ENCODE measurements at regions not wholly inside any gene's neighbourhood (a gene's known extent, or its start where the extent isn't known, plus 50 kb on each side); places are given as distances from the start of the nearest gene placed in this dataset.

- ChIA-PET POLR2A (no interaction called here), CTCF (no interaction called here)
- no peak overlapping the region for H3K4me3 ChIP-seq (ENCODE audit: low read depth, low read length)
- TF ChIP-seq, protein P1, sequence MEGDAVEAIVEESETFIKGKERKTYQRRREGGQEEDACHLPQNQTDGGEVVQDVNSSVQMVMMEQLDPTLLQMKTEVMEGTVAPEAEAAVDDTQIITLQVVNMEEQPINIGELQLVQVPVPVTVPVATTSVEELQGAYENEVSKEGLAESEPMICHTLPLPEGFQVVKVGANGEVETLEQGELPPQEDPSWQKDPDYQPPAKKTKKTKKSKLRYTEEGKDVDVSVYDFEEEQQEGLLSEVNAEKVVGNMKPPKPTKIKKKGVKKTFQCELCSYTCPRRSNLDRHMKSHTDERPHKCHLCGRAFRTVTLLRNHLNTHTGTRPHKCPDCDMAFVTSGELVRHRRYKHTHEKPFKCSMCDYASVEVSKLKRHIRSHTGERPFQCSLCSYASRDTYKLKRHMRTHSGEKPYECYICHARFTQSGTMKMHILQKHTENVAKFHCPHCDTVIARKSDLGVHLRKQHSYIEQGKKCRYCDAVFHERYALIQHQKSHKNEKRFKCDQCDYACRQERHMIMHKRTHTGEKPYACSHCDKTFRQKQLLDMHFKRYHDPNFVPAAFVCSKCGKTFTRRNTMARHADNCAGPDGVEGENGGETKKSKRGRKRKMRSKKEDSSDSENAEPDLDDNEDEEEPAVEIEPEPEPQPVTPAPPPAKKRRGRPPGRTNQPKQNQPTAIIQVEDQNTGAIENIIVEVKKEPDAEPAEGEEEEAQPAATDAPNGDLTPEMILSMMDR (IDR thresholded peaks at IDR 0.05; ENCODE audit: insufficient read depth, low read length, missing control alignments): no peak
- DNase-seq (ENCODE audit: low read depth, low spot score): no peak
Observed at GRCh38 chr13:21822029-21822428, 151.2 kb downstream of the FGF9 start.

DNA sequence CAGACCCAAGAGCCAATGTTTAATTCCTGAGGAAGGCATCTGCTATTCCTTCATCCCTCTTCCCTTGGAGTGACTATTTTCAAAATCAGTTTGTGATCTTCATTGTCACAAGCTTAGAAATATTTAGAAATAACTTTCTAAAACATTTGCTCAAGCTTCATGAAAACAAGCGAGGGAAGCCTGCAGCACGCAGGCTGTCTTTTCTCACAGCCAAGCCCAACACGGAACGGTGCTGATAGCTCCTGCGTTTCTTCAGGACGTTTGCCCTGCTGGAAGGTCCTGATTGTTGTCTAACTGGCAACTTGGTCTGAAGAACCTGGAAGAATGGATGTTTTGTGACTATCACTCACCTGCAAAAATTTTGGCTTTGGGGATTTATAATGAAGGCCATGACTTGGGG lies 152.5 kb downstream of the FGF9 start:
- CTCF ChIA-PET: no interaction called here
- no peak for DNase-seq (ENCODE audit: low read depth, low spot score)
- POLR2A ChIA-PET: no interaction called here
- TF ChIP-seq, protein P1 (IDR thresholded peaks at IDR 0.05; ENCODE audit: insufficient read depth, low read length, missing control alignments): no peak
- H3K4me3 ChIP-seq (ENCODE audit: low read depth, low read length): no peak overlapping the region

- ChIA-PET CTCF (no interaction called here), POLR2A (no interaction called here)
- TF ChIP-seq, protein P1 (IDR thresholded peaks at IDR 0.05; ENCODE audit: insufficient read depth, low read length, missing control alignments): no peak
- H3K4me3 ChIP-seq (ENCODE audit: low read depth, low read length): no peak overlapping the region
- DNase-seq (ENCODE audit: low read depth, low spot score): no peak
Observed at GRCh38 chr13:21823949-21824348, 153.1 kb downstream of the FGF9 start.

- CTCF ChIA-PET: no interaction called here
- no peak for DNase-seq (ENCODE audit: low read depth, low spot score)
- POLR2A ChIA-PET: no interaction called here
- TF ChIP-seq, protein P1 (IDR thresholded peaks at IDR 0.05; ENCODE audit: insufficient read depth, low read length, missing control alignments): no peak
- H3K4me3 ChIP-seq (ENCODE audit: low read depth, low read length): no peak overlapping the region
Observed at GRCh38 chr13:21825186-21825585, 154.3 kb downstream of the FGF9 start.

DNA sequence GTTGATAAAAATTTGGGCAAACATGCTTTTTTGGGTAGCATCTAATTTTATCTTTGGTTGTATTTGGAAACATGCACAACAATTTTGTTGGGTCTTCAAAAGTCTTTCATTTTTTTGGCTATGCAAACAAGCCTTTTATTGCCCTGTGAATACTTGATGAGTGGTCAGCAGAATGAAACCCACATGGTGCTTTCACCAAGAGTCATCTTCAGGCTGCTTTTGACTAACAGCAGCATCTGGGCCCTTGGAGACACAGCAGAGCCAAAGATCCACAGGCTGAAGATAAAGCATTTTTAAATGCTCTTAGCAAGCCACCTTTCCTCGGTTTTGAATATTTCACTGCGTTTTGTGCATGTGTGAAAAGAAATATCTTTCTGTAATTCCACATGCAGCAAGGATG lies 154.9 kb downstream of the FGF9 start:
- CTCF ChIA-PET: no interaction called here

DNA sequence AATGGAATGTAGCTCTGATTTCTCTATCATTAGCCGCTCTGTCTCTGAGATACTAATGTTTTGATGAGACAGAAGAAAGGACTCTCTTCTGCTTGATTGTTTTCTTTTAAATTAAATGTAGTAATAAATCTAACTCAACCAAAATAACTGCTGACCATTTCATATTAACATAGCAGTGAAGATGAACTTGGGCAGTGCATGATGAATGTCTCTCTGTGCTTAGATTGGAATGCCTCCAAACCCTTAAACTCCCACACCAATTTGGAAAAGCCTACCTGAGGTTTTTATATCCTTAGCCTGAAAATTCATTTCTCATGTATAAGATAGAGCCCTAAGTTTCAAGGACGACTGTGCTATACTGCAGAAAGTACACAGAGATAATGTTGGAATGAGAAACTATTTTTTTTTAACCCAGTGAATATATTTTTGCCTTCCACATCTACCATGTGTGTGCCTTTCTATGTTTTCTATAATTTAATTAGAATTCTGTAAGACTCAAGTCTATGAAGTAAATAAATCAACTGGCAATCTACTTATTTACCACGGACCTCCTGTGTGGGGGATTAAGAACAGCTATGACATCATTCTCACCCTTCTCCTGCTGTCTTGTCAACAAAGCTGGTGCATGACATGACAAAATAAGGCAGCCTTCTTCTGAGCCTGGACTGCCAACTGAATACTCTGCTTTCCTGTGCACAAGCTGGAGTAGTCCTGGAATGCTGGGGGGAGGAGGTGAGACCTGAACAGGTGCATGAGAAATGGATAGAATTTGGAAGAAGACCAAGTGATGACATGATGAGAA lies 155.5 kb downstream of the FGF9 start:
- TF ChIP-seq, protein P1 (IDR thresholded peaks at IDR 0.05; ENCODE audit: insufficient read depth, low read length, missing control alignments): no peak
- CTCF ChIA-PET: no interaction called here
- no peak overlapping the region for H3K4me3 ChIP-seq (ENCODE audit: low read depth, low read length)
- no peak for DNase-seq (ENCODE audit: low read depth, low spot score)
- POLR2A ChIA-PET: no interaction called here

More for the DNA sequence above, 154.9 kb downstream of the FGF9 start:
- DNase-seq (ENCODE audit: low read depth, low spot score): no peak
- POLR2A ChIA-PET: no interaction called here
- TF ChIP-seq, protein P1 (IDR thresholded peaks at IDR 0.05; ENCODE audit: insufficient read depth, low read length, missing control alignments): no peak
- no peak overlapping the region for H3K4me3 ChIP-seq (ENCODE audit: low read depth, low read length)
